Right lobe of liver (tissue), 6 donors: ENCODE measurements at regions not wholly inside any gene's neighbourhood (a gene's known extent, or its start where the extent isn't known, plus 50 kb on each side); places are given as distances from the start of the nearest gene placed in this dataset.

Experiments
- ATAC-seq, 4 donors: fragments of 200-7000 bp; cut with Tn5 transposase; one replicate each; pipeline ENCODE4 v1.9.1; 2020; ENCODE audit warnings: mild to moderate bottlenecking in 4 of 4, moderate library complexity in 4 of 4
- DNase-seq, 3 donors: peaks; one replicate each; pipeline ENCODE4 v3.0.0-alpha.2; 2020
- H3K27ac ChIP-seq, 3 donors: fragments of 200-600 bp; one replicate each; pipeline ENCODE4 v1.8.0; 2022
- H3K27me3 ChIP-seq, 2 donors: fragments of 200-600 bp; one replicate each; pipeline ENCODE4 v1.8.0; 2022
- H3K36me3 ChIP-seq, 4 donors: fragments of 200-600 bp; sonication (generic) in 1 of 4; one replicate each; pipeline versions ENCODE4 v1.5.1 to v1.8.0; 2017 to 2022; ENCODE audit warnings: control low read depth in 1 of 4
- H3K4me1 ChIP-seq, 4 donors: fragments of 200-600 bp; sonication (generic) in 1 of 4; one replicate each; pipeline versions ENCODE4 v1.5.1 to v1.8.0; 2017 to 2022; ENCODE audit warnings: control low read depth in 1 of 4
- H3K4me3 ChIP-seq, 3 donors: fragments of 200-600 bp; one replicate each; pipeline ENCODE4 v1.8.0; 2022
- H3K9me3 ChIP-seq, 4 donors: fragments of 200-600 bp; sonication (generic) in 1 of 4; one replicate each; pipeline versions ENCODE4 v1.5.1 to v1.8.0; 2017 to 2022; ENCODE audit warnings: control low read depth in 1 of 4
- CTCF ChIP-seq, 4 donors: fragments of 200-600 bp in 3 of 4; fragments of 450-650 bp in 1 of 4; IDR thresholded peaks; one replicate each; pipeline versions ENCODE4 v1.5.1 to v1.8.0; 2016 to 2022; ENCODE audit warnings: antibody characterized with exemption in 4 of 4, mild to moderate bottlenecking in 2 of 4
- POLR2A ChIP-seq: fragments of 450-650 bp; IDR thresholded peaks from one replicate; pipeline ENCODE4 v1.6.1; 2017; ENCODE audit warnings: antibody characterized with exemption, mild to moderate bottlenecking
- WGBS: methylation state at CpG from one replicate; pipeline ENCODE4 v1.1.6; 2018; ENCODE audit warnings: low coverage, low lambda C conversion rate; ENCODE audit not compliant: insufficient coverage; ENCODE audit errors: missing lambda C conversion rate; 5-methylcytosine and 5-hydroxymethylcytosine counted together
- intact Hi-C, 2 donors: fragments of 100-400 bp; cut with DNase I; formaldehyde crosslinking; loops; one replicate each; pipeline versions ENCODE4 v1.11.2 to v1.14.1; 2022
- donor health status: DM: no; HTN: yes; CAD: no.
- donor health status: DM: no; HTN: no; CAD: no.
- donor health status: DM: no; HTN: no; CAD: no.
- donor health status: DM: no; HTN: yes; CAD: no.
- donor health status: DM: no; HTN: yes; CAD: no.

GRCh38 chr3:41094351-41094750 lies 105.0 kb upstream of the CTNNB1 start:
- Histone ChIP-seq H3K27me3 (no peaks in the 10 kb centered on the region), H3K27ac (no peak overlapping the region), H3K4me3 (no peak overlapping the region), H3K36me3 (no peaks in the 10 kb centered on the region), H3K4me1 (no peaks in the 10 kb centered on the region), H3K9me3 (no peaks in the 10 kb centered on the region)
- TF ChIP-seq CTCF (IDR thresholded peaks at IDR 0.05) (no peak), POLR2A (no peak)
- intact Hi-C loops = no loop called here
- WGBS = 72% methylated on average over 3 of the region's 4 CpGs
- ATAC-seq (no peak), DNase-seq (no peak)

GRCh38 chr3:41095702-41096101 lies 103.6 kb upstream of the CTNNB1 start:
- H3K4me3 ChIP-seq = no peak overlapping the region
- H3K27me3 ChIP-seq = no peaks in the 10 kb centered on the region
- no peaks in the 10 kb centered on the region for H3K36me3 ChIP-seq
- no peak for TF ChIP-seq CTCF (IDR thresholded peaks at IDR 0.05)
- TF ChIP-seq POLR2A = no peak
- 74% methylated on average over 6 of the region's 8 CpGs for WGBS
- ATAC-seq (no peak), DNase-seq (no peak)
- H3K4me1 ChIP-seq = no peaks in the 10 kb centered on the region
- no peaks in the 10 kb centered on the region for H3K9me3 ChIP-seq
- intact Hi-C loops = no loop called here
- H3K27ac ChIP-seq = no peak overlapping the region

- no peak for ATAC-seq
Measured at GRCh38 chr3:41097896-41098496, 101.3 kb upstream of the CTNNB1 start.

GRCh38 chr3:41101231-41101630 lies 98.1 kb upstream of the CTNNB1 start:
- no peak overlapping the region for H3K4me3 ChIP-seq
- no peaks in the 10 kb centered on the region for H3K27me3 ChIP-seq
- 91% methylated on average over 1 of the region's 1 CpG for WGBS
- no peak for DNase-seq
- intact Hi-C loops = no loop called here
- no peaks in the 10 kb centered on the region for H3K9me3 ChIP-seq
- no peaks in the 10 kb centered on the region for H3K36me3 ChIP-seq
- ATAC-seq = no peak
- no peak for TF ChIP-seq CTCF (IDR thresholded peaks at IDR 0.05)
- TF ChIP-seq POLR2A = no peak
- no peaks in the 10 kb centered on the region for H3K4me1 ChIP-seq
- H3K27ac ChIP-seq = no peak overlapping the region

More at GRCh38 chr3:41097896-41098496, 101.3 kb upstream of the CTNNB1 start:
- intact Hi-C loops = no loop called here
- H3K9me3 ChIP-seq = no peaks in the 10 kb centered on the region
- H3K4me3 ChIP-seq = no peak overlapping the region
- TF ChIP-seq CTCF (IDR thresholded peaks at IDR 0.05) (no peak), POLR2A (no peak)
- DNase-seq = no peak
- no peaks in the 10 kb centered on the region for H3K27me3 ChIP-seq
- no peaks in the 10 kb centered on the region for H3K4me1 ChIP-seq
- WGBS = 81% methylated on average over 3 of the region's 3 CpGs
- H3K27ac ChIP-seq = no peak overlapping the region
- no peaks in the 10 kb centered on the region for H3K36me3 ChIP-seq
